ENCODE measurements at regions not wholly inside any gene's neighbourhood (a gene's known extent, or its start where the extent isn't known, plus 50 kb on each side); places are given as distances from the start of the nearest gene placed in this dataset.

DNA sequence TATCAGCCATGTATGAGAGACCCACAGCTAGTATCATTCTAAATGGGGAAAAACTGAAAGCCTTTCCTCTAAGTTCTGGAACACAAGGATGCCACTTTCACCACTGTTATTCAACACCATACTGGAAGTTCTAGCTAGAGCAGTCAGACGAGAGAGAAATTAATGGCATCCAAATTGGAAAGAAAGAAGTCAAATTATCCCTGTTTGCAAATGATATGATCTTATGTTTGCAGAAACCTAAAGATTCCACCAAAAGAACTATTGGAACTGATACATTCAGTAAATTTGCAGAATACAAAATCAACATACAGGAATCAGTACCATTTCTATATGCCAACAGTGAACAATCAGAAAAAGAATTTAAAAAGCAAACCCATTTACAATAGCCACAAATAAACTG, 226.0 kb downstream of the TRPC6 start (continued):
- TF ChIP-seq TAF1 (IDR thresholded peaks at IDR 0.05; ENCODE audit: low read depth, low read length), result no peak
- TF ChIP-seq TBP (IDR thresholded peaks at IDR 0.05; ENCODE audit: low read depth, low read length), result no peak
- TF ChIP-seq, protein P1, sequence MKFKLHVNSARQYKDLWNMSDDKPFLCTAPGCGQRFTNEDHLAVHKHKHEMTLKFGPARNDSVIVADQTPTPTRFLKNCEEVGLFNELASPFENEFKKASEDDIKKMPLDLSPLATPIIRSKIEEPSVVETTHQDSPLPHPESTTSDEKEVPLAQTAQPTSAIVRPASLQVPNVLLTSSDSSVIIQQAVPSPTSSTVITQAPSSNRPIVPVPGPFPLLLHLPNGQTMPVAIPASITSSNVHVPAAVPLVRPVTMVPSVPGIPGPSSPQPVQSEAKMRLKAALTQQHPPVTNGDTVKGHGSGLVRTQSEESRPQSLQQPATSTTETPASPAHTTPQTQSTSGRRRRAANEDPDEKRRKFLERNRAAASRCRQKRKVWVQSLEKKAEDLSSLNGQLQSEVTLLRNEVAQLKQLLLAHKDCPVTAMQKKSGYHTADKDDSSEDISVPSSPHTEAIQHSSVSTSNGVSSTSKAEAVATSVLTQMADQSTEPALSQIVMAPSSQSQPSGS (IDR thresholded peaks at IDR 0.05; ENCODE audit: low read length), result no peak
- no peak for TF ChIP-seq KDM1A (IDR thresholded peaks at IDR 0.05; ENCODE audit: borderline replicate concordance, low read length)
- TF ChIP-seq SP2 (IDR thresholded peaks at IDR 0.05; ENCODE audit: low read length), result no peak
- TF ChIP-seq, protein P2, sequence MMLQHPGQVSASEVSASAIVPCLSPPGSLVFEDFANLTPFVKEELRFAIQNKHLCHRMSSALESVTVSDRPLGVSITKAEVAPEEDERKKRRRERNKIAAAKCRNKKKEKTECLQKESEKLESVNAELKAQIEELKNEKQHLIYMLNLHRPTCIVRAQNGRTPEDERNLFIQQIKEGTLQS (IDR thresholded peaks at IDR 0.05; ENCODE audit: insufficient read depth, low read depth, low read length), result no peak
- no peak for TF ChIP-seq BRCA1 (IDR thresholded peaks at IDR 0.05; ENCODE audit: low read depth, low read length)
- TF ChIP-seq, protein P3, sequence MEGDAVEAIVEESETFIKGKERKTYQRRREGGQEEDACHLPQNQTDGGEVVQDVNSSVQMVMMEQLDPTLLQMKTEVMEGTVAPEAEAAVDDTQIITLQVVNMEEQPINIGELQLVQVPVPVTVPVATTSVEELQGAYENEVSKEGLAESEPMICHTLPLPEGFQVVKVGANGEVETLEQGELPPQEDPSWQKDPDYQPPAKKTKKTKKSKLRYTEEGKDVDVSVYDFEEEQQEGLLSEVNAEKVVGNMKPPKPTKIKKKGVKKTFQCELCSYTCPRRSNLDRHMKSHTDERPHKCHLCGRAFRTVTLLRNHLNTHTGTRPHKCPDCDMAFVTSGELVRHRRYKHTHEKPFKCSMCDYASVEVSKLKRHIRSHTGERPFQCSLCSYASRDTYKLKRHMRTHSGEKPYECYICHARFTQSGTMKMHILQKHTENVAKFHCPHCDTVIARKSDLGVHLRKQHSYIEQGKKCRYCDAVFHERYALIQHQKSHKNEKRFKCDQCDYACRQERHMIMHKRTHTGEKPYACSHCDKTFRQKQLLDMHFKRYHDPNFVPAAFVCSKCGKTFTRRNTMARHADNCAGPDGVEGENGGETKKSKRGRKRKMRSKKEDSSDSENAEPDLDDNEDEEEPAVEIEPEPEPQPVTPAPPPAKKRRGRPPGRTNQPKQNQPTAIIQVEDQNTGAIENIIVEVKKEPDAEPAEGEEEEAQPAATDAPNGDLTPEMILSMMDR (IDR thresholded peaks at IDR 0.05; ENCODE audit: control extremely low read depth in 1 of 3, insufficient read depth in 1 of 3, low read depth in 1 of 3, low read length in 3 of 3), result no peak
- no peak for TF ChIP-seq JUN (IDR thresholded peaks at IDR 0.05; ENCODE audit: low read depth, low read length)
- no peak for TF ChIP-seq CEBPB (IDR thresholded peaks at IDR 0.05; ENCODE audit: low read depth, low read length)
- TF ChIP-seq MAFK (IDR thresholded peaks at IDR 0.05; ENCODE audit: low read depth, low read length), result no peak
- no peak for TF ChIP-seq JUND (IDR thresholded peaks at IDR 0.05; ENCODE audit: low read length)
- TF ChIP-seq, protein P4, sequence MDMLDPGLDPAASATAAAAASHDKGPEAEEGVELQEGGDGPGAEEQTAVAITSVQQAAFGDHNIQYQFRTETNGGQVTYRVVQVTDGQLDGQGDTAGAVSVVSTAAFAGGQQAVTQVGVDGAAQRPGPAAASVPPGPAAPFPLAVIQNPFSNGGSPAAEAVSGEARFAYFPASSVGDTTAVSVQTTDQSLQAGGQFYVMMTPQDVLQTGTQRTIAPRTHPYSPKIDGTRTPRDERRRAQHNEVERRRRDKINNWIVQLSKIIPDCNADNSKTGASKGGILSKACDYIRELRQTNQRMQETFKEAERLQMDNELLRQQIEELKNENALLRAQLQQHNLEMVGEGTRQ (IDR thresholded peaks at IDR 0.05; ENCODE audit: low read length), result no peak
- TF ChIP-seq RNF2 (IDR thresholded peaks at IDR 0.05; ENCODE audit: borderline replicate concordance, low read depth, low read length, missing control alignments, poor library complexity, severe bottlenecking), result no peak
- no peak for TF ChIP-seq NRF1 (IDR thresholded peaks at IDR 0.05; ENCODE audit: low read depth, low read length)
- no peak for TF ChIP-seq RAD21 (IDR thresholded peaks at IDR 0.05 in 1 of 2, conservative IDR thresholded peaks at IDR 0.05 in 1 of 2; ENCODE audit: low read depth in 2 of 2, low read length in 2 of 2)
- TF ChIP-seq TEAD4 (IDR thresholded peaks at IDR 0.05; ENCODE audit: low read depth, low read length), result no peak
- no peak for TF ChIP-seq TAF7 (optimal IDR thresholded peaks at IDR 0.05; ENCODE audit: borderline replicate concordance, low read depth, low read length)
